GM12891 (cell line): ENCODE measurements at regions not wholly inside any gene's neighbourhood (a gene's known extent, or its start where the extent isn't known, plus 50 kb on each side); places are given as distances from the start of the nearest gene placed in this dataset.

Experiments used
- DNase-seq: peaks from one replicate; pipeline ENCODE4 v3.0.0; 2011; ENCODE audit warnings: low spot score; ENCODE audit not compliant: insufficient read length
- FAIRE-seq: peaks from 2 replicates; lab custom pipeline; 2011; peaks lifted over from hg19 to GRCh38; lab: Jason Lieb, UNC
- PAX5 ChIP-seq: IDR thresholded peaks from 2 replicates; pipeline ENCODE4 v1.6.1; 2011; ENCODE audit warnings: low read length, moderate library complexity, mild to moderate bottlenecking; ENCODE audit not compliant: insufficient read depth, severe bottlenecking
- POLR2A ChIP-seq: IDR thresholded peaks from 2 replicates; pipeline ENCODE4 v1.6.1; 2011; ENCODE audit warnings: low read depth, low read length, control low read depth
- POLR2AphosphoS5 ChIP-seq: IDR thresholded peaks from 2 replicates; pipeline ENCODE4 v1.6.1; 2011; ENCODE audit warnings: low read depth, low read length, control low read depth
- POU2F2 ChIP-seq: IDR thresholded peaks from 2 replicates; pipeline ENCODE4 v1.6.1; 2011; ENCODE audit warnings: low read depth, mild to moderate bottlenecking, control low read depth, low read length, moderate library complexity
- SPI1 ChIP-seq: IDR thresholded peaks from 2 replicates; pipeline ENCODE4 v1.6.1; 2011; ENCODE audit warnings: low read depth, low read length, control low read depth
- TAF1 ChIP-seq: IDR thresholded peaks from 2 replicates; pipeline ENCODE4 v1.6.1; 2011; ENCODE audit warnings: low read depth, low read length, control low read depth

DNA sequence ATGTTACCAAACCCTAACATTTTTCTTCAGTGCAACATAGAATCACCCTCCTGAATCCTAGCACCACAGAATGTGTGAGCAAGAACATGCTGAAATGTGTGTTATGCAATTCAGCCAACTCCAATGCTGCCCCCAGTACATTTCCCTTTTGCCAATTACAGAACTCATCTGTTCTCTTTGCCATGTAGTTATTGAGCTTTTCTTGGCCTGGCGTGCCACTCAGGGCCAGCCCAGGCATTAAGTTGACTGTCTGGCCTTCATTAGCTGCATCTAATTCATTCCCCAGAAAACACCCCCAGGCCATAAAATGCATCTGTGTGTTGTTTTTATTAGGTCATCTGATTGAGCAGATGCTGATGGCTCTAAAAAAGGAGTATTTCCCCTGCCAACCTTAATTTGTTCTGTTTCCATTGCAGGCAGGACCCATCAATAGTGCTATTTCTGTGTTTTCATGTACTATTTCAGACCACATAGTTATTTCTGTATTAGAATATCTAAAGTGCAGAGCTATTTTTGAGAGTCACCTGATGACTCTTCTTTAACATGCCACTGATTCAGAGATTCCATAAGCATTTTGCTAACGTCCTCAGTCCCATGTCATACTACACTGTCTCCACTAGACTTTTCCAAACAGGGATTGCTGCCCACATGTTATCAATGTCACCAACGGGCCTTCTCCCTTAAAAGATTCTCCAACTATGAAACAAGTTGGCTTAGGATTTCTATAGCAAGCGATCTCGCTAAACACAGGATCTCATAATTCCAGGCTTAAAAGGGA lies 969.7 kb downstream of the CDH11 start:
- DNase-seq = no peak
- no peak for FAIRE-seq
- no peak for TF ChIP-seq SPI1
- TF ChIP-seq POLR2A = no peak
- no peak for TF ChIP-seq PAX5
- TF ChIP-seq POU2F2 = no peak
- TF ChIP-seq TAF1 = no peak
- no peak for TF ChIP-seq POLR2AphosphoS5

- FAIRE-seq (no peak), DNase-seq (no peak)
- TF ChIP-seq POLR2A (no peak), SPI1 (no peak), POLR2AphosphoS5 (no peak), PAX5 (no peak), TAF1 (no peak), POU2F2 (no peak)
Observed at GRCh38 chr16:64150193-64150592, 971.7 kb downstream of the CDH11 start.

DNA sequence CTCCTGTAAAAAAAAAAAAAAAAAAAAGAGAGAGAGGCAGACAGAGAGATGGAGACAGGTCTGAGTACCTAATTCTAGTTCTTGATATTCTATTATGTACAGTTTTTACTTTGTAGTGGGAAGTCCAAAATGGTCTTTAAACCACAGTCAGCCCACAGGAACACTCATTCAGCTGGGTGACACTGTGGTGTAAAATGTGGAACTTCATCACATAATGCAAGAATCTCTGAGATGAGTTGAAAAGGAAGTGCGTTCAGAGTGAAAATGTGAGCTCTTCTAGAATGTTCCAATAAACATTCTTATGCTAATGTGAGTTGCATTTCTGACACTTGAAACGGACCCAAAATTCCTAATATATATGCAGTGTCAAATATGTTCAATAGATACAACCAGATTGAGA lies 972.1 kb downstream of the CDH11 start:
- DNase-seq = no peak
- TF ChIP-seq POLR2A = no peak
- TF ChIP-seq POU2F2 = no peak
- TF ChIP-seq PAX5 = no peak
- FAIRE-seq = no peak

- TF ChIP-seq SPI1 (no peak), PAX5 (no peak), TAF1 (no peak), POLR2A (no peak), POU2F2 (no peak), POLR2AphosphoS5 (no peak)
- FAIRE-seq (no peak), DNase-seq (no peak)
Observed at GRCh38 chr16:64148356-64148755, 973.5 kb downstream of the CDH11 start.

- no peak for TF ChIP-seq TAF1
- no peak for TF ChIP-seq POU2F2
- no peak for TF ChIP-seq PAX5
- FAIRE-seq (no peak), DNase-seq (no peak)
Observed at GRCh38 chr16:64147941-64148340, 973.9 kb downstream of the CDH11 start.

- DNase-seq (no peak), FAIRE-seq (no peak)
- TF ChIP-seq POU2F2 (no peak), POLR2AphosphoS5 (no peak), POLR2A (no peak), SPI1 (no peak), TAF1 (no peak), PAX5 (no peak)
Observed at GRCh38 chr16:64144617-64145016, 977.2 kb downstream of the CDH11 start.

- no peak for DNase-seq
- TF ChIP-seq POLR2AphosphoS5 (no peak), SPI1 (no peak), TAF1 (no peak), POLR2A (no peak), POU2F2 (no peak), PAX5 (no peak)
- FAIRE-seq = no peak
Observed at GRCh38 chr16:64138621-64139020, 983.2 kb downstream of the CDH11 start.

DNA sequence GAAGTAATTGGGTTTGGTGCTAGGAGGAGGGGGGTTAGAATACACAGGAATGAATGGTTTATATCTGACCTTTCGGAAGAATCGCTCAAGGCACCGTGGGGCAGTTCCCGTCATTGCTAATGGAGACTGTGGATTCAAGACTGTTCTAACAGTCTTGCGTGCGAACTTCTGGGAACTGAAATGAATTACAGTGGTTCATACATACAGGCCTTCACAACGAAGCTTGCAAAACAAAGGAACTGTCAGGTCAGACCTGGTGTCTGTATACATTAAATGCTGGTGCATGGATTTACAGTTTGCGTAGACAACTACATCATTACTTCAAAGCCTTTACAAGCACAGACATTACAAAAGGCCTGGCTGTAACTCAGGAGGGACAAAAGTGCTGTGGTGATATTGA lies 983.9 kb downstream of the CDH11 start:
- TF ChIP-seq POLR2A (no peak), SPI1 (no peak), POLR2AphosphoS5 (no peak), TAF1 (no peak), POU2F2 (no peak), PAX5 (no peak)
- DNase-seq (no peak), FAIRE-seq (no peak)

GRCh38 chr16:64136743-64137142 lies 985.1 kb downstream of the CDH11 start:
- no peak for TF ChIP-seq POLR2AphosphoS5
- no peak for TF ChIP-seq SPI1
- no peak for TF ChIP-seq PAX5
- TF ChIP-seq POU2F2 = no peak
- no peak for TF ChIP-seq TAF1
- no peak for TF ChIP-seq POLR2A
- DNase-seq (no peak), FAIRE-seq (no peak)

- TF ChIP-seq SPI1 (no peak), POLR2AphosphoS5 (no peak)
- DNase-seq (no peak), FAIRE-seq (no peak)
Observed at GRCh38 chr16:64136314-64136713, 985.5 kb downstream of the CDH11 start.
